Caki2 (cell line): ENCODE measurements at regions not wholly inside any gene's neighbourhood (a gene's known extent, or its start where the extent isn't known, plus 50 kb on each side); places are given as distances from the start of the nearest gene placed in this dataset.
"Not testable (repeated sequence)": the region's sequence is repeated elsewhere in the genome, so short reads cannot be mapped to it uniquely, and the experiment has no call there.

Source experiments
- DNase-seq: peaks from one replicate; pipeline ENCODE4 v3.0.0-alpha.2; 2015; ENCODE audit warnings: low read depth
- in situ Hi-C: cut with HindIII; loops from 2 replicates; pipeline ENCODE4 v1.10.0; 2016; ENCODE audit warnings: low sequenced_read_pairs, low pct_unique_long_range_greater_than_20kb, mixed read lengths

DNA sequence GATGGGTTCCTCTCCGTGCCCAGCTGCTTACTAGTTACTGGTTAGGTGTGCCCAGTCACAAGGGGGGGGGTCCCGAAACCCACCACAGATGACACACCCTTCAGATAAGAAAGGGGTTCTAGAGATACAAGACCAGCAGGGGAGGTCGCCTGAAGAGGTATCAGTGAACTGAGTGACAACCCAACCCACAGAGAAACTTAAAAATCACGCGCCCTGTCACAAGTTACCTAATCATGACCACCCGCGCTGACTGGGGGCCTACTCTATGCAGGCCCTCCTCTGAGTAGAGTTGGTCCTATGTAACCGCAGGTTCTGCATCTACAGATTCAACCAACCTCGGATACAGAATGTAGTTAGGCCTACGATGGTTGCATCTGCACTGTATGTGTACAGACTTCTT is 210.3 kb upstream of the SFSWAP start:
- in situ Hi-C loops: no loop called here
- DNase-seq: no peak

DNA sequence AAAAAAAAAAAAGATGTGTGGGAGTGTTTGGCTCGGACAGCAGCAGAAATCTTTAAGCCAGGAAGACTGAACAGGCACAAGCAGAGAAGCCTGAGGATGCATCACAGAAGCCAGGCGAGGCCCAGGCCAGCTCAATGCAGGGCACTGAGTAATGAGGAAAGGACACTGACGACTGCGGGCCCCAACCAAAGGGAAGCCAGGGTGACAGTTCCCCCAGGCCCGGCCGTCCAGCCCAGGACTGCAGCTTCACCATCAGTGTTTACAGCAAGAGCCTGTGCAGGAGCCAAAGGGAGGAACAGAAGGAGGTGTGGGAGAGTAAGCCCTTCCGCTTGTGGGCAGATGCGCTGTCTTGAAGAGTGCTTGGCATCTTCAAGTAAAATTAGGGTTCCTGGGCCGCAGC is 205.3 kb upstream of the SFSWAP start:
- in situ Hi-C loops: no loop called here
- no peak for DNase-seq

DNA sequence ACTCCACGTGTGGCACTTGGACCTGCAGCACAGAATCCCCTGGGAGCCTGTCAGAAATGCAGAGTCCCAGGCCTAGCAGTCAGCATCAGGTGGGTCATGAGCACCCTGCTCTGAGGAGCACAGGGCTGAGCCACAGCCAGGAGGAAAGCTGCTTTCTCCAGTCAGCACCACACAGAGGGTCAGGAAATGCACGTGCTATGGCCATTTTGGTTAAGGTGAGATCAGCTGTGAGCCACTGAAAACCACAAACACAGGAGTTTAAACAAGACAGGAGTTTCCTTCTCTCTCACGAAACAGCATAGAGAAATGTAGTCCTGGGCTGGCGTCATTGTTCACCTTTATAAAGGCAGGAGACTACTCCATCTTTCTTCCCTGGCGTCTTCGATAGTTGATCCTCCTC is 204.5 kb upstream of the SFSWAP start:
- DNase-seq: no peak
- in situ Hi-C loops: no loop called here

DNA sequence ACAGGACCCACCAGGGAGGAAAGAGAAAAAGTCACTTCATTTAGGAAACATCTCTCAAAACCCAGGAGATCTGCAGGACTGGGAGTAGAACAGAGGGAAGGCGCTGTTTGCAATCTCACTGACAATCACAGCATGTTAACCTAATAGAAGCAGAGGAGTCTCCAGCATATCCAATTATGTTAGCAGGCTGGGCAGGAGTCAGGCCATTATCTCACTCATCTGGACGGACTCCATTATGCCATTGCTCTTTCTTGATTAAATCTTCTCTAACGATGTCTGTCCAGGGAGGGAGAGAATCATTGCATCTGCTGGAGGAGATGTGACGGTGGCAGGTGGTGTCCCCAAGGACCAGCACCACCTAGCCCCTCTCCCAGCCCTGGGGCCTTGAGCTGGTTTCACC is 203.8 kb upstream of the SFSWAP start:
- in situ Hi-C loops: no loop called here
- DNase-seq: no peak

DNA sequence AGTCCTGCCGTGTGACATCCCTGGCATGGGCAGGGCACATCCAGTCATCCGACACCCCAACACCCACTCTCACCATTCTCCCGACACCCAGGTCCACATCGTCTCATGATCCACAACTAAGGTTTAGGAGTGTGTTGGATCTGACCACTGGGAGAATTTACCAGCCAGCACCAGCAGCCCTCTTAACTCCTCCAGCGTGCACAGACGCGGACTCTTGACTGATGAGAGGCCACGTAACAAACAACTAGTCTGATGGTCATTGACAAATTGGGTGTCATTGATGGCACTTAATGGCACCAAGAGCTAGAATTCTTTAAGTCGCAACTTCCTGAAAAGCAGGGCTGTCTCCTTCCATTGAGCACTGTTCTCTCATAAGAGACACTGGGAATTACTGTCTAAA is 203.0 kb upstream of the SFSWAP start:
- DNase-seq: no peak
- in situ Hi-C loops: no loop called here

DNA sequence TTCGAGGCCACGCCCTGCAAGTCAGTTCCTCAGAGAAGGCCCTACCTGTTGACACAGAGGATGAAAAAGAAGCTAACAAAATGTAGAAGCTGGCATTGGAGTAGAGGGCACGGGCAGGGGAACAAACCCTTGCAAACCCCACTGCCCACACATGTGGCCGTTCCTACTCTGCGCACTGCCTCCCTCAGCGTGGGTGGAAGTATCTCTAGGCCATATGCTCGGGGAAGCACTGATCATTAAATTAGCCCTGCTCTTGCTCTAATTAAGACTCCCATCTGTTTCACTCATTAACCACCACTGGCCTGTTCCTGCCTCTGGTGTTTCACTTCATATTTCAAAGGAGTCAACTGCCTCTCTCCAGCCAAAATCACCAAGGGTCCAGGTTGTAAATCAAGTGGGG is 201.2 kb upstream of the SFSWAP start:
- in situ Hi-C loops: no loop called here
- no peak for DNase-seq

DNA sequence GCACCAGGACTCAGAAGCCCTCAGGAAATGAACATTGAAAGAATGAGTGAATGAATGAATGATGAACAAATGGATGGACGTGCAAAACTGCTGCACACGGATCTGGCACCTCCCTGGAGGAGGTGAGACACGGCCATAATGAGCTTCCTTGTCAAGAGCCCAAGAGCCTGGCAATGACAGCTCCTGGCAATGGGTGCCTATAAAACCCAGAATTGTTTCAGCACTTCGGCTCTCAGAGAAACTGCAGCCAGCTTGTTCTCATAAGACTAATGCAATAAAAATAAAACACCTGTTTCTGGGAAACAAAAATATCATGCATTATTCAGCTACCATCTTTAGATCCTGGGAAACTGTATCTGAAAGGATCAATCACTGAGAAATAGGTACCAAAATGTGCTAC is 200.5 kb upstream of the SFSWAP start:
- in situ Hi-C loops: no loop called here
- DNase-seq: no peak

DNA sequence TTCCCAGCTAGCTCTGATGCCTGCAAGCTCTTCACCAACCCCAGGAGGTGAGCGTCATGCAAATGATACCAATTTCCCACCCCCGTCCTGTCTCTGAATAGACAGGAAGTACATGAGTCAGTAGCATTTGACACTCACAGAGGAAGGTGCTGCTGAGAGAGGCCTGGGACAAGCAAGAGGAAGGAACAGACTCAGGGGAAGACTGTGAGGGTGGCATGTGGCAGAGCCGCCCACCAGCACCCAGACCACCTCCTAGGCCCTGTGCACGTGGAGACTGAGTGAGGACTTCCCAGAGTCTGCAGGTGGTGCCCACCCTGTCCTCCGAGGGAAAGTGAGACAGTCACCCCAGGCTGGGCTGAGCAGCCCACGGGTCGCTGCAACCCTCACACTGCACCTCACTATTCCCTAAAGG is 199.5 kb upstream of the SFSWAP start:
- in situ Hi-C loops: no loop called here
- peak; percentile 9 for DNase-seq

DNA sequence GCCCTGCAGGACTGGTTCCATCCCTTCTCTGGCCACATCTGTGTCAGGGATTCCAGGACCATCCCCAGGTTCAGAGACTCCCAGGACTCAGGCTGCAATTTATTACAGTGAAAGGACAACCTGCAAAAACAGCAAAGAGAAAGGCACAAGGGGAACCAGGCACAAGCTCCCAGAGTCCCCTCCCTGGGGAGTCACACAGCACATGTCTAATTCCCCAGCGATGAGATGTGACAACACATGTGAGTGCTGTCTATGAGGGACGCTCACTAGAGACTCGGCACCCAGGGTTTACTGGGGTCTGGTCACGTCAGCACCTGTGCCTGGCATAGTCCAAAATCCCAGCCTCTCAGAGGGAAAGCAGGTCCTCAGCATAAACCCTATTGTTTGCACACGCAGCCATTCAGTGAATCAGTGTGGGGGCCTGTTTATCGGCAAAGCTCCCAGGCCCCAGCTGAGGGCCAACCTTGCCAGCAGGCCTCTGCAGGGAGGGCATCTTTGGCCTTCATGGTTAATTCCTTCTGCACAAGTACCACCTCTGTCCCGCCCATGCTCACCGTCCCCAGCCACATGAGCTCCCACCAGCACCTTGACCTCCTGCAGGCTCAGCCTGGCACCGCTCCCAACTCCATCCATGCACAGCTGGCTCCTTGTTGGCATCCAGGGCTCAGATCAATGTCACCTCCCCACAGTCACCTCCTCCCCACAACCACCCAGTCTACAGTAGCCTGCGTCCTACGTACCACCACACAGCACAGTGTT is 198.9 kb upstream of the SFSWAP start:
- in situ Hi-C loops: no loop called here

DNA sequence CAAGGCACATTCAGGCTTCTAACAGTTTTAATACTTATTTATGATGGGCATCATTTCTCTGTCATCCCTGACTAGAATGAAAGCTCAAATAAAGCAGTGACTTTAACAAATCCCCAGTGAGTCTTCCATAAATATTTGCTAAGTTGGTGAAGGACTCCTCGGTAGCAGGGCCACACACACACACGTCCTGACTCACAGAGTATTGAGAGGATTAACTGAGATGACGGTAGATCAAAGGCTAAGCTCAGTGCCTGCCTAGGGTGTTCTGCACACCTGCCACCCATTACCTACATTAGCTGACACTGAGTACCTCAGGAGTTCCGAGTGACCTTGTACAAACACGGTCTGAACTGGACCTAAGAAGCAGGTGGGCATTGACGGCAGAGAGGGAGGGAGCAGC is 197.3 kb upstream of the SFSWAP start:
- in situ Hi-C loops: no loop called here
- DNase-seq: no peak

More for the DNA sequence above, 198.9 kb upstream of the SFSWAP start:
- no peak for DNase-seq

DNA sequence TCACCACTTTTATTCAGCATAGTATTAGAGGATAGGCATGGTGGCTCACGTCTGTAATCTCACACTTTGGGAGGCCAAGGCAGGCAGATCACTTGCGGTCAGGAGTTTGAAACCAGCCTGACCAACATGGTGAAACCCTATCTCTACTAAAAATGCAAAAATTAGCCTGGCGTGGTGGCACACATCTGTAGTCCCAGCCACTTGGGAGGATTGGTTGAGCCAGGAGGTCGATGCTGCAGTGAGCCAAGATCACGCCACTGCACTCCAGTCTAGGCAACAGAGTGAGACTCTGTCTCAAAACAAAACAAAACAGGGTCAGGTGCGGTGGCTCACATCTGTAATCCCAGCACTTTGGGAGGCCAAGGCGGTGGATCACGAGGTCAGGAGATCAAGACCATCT is 190.3 kb upstream of the SFSWAP start:
- in situ Hi-C loops, DNase-seq: not testable (repeated sequence)

DNA sequence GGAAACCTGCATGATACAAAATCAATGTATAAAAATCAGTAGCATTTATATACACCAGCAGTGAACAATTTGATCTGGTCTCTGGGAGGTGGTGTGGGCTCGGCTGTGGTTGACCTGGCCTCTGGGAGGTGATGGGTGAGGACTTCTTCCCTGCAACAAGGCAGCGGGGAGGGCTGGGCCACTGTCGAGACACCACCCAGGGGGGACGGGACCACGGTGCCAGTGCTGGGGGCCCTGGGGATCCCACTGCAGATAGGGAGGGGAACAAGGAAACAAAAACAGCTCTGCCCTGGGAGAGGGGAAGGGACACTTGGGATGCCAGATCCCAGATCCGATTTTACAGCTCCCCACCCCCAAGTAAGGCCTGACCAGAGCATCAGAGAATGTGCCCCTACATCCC is 189.6 kb upstream of the SFSWAP start:
- in situ Hi-C loops: no loop called here

DNA sequence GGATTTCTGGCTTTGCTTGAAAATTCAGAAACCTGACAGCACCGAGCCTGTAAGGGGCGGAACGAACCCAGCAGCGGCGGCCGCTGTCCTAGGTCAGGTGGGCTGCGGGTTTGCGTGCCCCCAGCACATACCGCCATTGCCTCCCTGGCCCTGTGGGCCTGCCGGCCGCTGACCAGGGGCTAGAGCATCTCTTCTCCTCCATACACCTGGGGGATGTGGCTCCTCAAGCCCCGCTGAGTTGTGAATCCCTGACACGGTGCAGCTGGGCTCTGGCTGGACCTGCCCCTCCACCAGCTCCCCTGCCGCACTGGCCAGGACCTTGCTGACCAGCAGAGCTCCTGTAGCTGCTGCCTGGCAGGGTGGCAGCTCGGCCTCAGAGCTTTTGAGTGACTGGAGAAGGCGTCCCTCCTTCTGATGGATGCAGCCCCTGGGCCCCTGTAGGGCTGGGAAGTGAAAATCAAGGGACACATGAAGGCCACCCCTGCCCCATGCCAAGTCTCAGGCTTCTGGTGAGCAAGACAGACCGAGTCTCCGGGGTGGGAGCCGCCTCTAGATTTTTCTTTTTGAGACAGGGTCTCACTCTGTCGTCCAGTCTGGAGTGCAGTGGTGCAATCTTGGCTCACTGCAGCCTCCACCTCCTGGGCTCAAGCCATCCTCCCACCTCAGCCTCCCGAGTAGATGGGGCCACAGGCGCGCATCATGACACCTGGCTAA is 184.9 kb upstream of the SFSWAP start:
- in situ Hi-C loops: no loop called here

More for the DNA sequence above, 189.6 kb upstream of the SFSWAP start:
- no peak for DNase-seq

DNA sequence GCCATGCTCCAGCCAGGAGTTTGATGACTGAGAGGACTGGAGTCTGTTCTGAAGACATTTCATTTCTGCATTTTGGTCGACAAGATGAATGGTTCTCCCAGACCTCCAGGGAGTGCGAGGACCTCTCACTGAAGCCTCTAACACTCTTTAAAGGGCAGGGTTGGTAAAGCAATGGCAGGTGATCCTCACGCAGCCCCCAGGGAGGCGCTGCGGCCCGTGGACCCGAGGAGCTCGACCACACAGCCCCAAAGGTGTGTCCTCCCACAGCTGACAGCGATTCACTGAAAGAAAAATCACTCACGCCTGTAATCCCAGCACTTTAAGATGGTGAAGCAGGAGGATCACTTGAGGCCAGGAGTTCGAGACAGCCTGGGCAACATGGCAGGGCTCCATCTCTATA is 183.8 kb upstream of the SFSWAP start:
- in situ Hi-C loops: no loop called here
- no peak for DNase-seq

More for the DNA sequence above, 184.9 kb upstream of the SFSWAP start:
- no peak for DNase-seq

DNA sequence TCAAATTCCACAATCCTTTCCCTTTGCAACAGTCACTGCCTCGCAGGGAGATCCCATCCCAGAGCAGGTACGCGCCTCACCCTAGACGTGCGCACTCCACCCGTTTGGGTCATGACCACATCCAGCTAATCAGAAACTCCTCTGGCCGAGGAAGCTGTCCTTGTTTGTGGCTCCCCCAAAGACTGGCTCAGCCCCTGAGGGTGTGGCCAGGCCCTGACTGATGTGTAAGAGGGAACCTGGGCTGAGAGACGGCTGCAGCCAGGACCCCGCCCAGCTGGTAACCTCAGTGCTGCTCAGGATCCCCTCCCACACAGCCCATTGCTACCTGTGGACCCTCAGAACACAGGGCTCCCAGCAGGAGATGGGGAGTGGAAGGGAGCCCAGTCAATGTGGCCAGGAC is 183.2 kb upstream of the SFSWAP start:
- DNase-seq: no peak
- in situ Hi-C loops: no loop called here

DNA sequence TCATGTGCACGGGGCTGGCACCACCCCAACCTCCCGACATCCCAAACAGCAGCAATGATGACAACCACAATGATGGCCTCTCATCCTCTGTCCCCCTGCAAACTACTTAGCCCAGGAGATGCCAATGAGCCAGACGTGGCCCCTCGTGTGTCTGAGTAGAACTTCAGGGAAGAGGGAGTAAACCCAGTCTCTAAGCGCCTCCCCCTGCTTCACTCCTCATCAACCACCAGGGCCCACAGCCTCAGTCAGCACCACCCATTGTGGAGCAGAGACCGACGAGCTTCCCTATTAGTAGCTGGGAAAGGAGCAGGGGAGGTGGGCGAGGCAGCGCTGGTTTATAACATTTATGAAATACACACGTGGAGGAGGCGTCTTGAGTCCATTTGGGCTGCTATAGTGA is 182.7 kb upstream of the SFSWAP start:
- in situ Hi-C loops: no loop called here
- DNase-seq: no peak

DNA sequence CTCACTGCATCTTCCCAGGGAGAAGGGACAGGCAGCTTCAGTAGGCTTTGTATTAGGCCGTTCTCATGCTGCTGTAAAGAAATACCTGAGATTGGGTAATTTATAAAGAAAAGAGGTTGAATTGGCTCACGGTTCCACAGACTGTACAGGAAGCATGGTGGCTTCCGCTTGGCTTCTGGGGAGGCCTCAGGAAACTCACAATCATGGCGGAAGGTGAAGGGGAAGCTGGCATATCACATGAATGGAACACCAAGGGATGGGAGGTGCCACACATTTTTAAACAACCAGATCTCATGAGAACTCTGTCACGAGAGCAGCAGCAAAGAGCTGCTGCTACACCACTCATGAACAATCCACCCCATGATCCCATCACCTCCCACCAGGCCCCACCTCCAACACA is 182.2 kb upstream of the SFSWAP start:
- in situ Hi-C loops: no loop called here

DNA sequence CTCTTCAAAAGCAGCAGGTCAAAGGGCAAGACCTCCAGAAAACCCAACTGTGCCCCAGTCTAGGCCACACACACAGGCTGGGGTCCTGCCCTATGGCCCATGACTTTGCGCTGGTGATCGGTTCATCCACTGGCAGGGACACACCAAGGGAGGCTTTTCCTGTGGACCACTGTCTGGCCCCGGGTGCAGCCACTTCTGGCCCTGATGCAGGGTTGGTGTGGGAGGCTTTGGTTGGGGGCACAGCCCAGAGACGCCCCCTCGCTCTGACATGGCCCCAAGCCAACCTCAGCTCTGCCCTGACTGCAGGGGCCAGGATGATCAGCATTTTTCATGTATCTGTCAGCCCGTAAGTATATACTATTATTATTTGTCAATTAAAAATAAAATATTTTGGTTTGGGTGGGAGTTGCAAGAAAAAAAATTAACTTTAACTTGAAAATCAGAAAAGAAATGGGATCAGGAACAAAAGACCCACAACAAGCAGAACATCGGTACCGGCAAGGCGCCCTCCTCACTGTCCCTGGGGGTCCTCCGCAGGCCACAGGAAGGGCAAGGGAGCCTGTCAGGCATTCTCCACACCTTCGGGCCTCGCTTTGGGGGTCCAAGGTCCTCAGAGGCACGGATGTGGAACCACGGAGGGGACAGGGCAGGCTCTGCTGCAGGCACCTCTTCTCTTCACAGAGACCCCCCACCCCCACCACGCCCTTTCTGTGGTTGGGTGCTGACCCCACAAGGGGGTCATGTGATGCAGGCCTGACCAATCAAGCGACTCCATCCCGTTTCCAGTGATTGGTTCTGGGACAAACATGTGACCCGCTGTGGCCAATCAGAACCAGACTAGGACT is 181.5 kb upstream of the SFSWAP start:
- in situ Hi-C loops: no loop called here
- no peak for DNase-seq

More for the DNA sequence above, 182.2 kb upstream of the SFSWAP start:
- DNase-seq: no peak

DNA sequence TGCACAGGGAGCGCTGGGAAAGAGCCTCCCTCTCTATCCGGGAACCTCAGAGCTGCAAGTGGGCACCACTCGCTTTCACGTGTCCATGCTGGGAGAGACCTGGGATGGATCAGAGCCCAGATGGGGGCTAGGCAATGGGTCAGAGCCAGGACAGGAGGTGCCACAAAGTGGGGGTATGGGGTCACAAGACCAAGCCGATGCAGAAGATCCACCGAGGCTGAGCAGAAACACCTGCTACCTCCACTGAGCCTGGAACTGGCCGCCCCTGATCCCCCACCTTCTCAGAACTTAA is 180.9 kb upstream of the SFSWAP start:
- DNase-seq: no peak
- in situ Hi-C loops: no loop called here
